ENCODE measurements at regions not wholly inside any gene's neighbourhood (a gene's known extent, or its start where the extent isn't known, plus 50 kb on each side); places are given as distances from the start of the nearest gene placed in this dataset.

GRCh38 chr4:138927072-138927471, 88.5 kb upstream of the NOCT start:
- TF ChIP-seq CSDC2 (CRISPR knock-in tag; IDR thresholded peaks at IDR 0.05) (no peak), TCF4 (CRISPR knock-in tag; IDR thresholded peaks at IDR 0.05; ENCODE audit: borderline replicate concordance) (no peak)
- peak; percentile 74 for ATAC-seq

DNA sequence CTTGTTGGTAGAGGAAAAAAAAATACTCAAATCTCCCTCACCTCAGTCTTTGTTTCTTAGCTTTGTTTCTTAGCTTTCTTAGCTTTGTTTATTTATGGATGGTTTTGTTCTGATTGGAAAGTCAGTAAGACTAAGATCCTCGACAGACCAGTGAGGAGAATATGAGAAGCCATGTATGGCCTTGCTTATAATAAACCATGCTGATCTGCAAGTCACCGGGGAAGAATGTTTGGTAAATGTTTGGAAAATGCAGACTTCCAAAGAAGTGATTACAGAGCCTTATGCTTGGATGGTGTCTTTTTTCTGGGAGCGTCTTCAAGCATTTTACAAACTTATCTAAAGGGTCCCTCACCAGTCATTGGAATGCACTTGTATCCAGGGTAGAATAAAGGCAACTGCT, 90.1 kb upstream of the NOCT start:
- ATAC-seq, result no peak
- no peak for TF ChIP-seq ZNF70 (CRISPR knock-in tag; IDR thresholded peaks at IDR 0.05)
- TF ChIP-seq TCF4 (CRISPR knock-in tag; IDR thresholded peaks at IDR 0.05; ENCODE audit: borderline replicate concordance), result no peak
- no peak for TF ChIP-seq ZC3H10 (CRISPR knock-in tag; IDR thresholded peaks at IDR 0.05)
- no peak for TF ChIP-seq POU6F1 (CRISPR knock-in tag; IDR thresholded peaks at IDR 0.05; ENCODE audit: borderline replicate concordance, low read depth)
- TF ChIP-seq CSDC2 (CRISPR knock-in tag; IDR thresholded peaks at IDR 0.05), result no peak

DNA sequence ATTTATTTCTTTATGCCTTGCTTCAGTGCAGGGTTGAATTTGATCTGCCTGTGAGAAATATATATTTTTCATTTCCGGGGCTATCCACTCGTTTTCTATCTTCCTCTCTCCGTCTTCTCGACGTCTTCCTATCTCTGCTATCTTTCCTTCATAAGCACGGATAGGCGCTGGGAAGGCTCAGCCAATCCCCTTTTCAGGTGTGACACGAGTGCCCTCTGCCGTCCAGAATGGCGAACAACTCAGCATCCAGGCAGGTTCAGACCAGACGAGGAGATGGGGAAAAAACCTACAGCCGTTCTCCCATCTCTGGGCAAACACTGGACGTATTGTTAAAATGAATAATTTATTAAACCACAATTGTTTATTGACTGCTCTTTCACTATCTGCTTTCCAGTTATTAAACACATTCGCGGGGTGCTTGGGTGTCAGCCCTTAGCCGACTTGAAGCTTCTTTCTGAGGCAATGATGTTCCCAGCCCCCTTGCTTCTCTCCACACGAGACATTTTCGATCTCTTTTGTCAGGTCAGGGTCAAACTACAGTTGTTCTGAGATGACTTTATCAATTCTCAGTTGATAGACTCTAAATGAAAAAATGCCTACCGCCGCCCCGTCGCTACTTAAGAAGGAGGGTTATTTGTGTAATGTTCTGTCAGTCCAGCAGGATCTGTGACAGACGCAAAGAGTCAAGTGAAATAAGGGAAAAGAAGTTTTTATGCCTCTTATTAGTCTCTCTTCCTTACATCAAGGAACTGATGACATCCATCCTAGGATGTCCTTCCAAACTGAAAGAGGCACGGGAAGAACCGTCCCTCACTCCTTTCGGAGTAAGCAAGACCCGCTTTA, 96.3 kb upstream of the NOCT start:
- TF ChIP-seq ZFP30 (CRISPR knock-in tag; IDR thresholded peaks at IDR 0.05), result no peak
- TF ChIP-seq BACH2 (CRISPR knock-in tag; IDR thresholded peaks at IDR 0.05; ENCODE audit: borderline replicate concordance), result no peak
- TF ChIP-seq ZNF70 (CRISPR knock-in tag; IDR thresholded peaks at IDR 0.05), result no peak
- TF ChIP-seq TCF4 (CRISPR knock-in tag; IDR thresholded peaks at IDR 0.05; ENCODE audit: borderline replicate concordance), result no peak
- peak; percentile 100 for ATAC-seq

DNA sequence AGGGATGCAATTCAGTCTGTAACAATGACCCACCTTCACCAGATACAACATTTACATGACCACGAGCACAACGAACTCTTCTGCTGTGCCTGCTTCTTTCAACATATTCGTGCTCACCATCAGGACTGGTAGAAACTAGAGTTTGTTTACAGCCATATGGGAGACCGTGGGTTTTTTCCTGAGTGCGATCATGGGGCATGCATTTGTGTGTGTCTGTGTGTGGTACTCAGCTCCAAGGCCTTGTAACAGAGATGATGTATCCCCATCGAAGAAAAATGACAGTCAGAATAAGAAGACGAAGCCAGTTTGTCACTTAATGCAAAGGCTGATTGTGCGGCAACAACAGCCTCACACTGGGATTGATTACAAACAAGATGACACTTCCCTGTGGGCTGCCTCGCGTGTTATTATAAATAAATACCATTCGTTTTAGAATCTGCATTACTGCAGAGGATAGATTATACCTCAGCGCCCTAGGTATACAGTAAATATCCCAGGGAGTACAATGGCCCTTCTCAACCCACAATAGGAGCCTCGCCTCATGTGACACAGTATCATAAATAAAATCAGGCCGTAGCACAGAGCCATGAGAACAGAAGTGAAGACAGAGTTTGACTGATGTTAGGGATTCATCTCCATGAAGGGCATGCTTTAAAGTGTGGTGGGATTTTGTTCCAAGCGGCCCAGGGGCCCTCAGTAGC, 97.3 kb upstream of the NOCT start:
- no peak for ATAC-seq
- TF ChIP-seq ARNTL (CRISPR knock-in tag; IDR thresholded peaks at IDR 0.05; ENCODE audit: borderline replicate concordance, low read depth) (no peak), GLIS3 (CRISPR knock-in tag; IDR thresholded peaks at IDR 0.05) (no peak), ESRRG (CRISPR knock-in tag; IDR thresholded peaks at IDR 0.05) (no peak), RARB (CRISPR knock-in tag; IDR thresholded peaks at IDR 0.05) (no peak), OSR1 (CRISPR knock-in tag; IDR thresholded peaks at IDR 0.05) (no peak)

DNA sequence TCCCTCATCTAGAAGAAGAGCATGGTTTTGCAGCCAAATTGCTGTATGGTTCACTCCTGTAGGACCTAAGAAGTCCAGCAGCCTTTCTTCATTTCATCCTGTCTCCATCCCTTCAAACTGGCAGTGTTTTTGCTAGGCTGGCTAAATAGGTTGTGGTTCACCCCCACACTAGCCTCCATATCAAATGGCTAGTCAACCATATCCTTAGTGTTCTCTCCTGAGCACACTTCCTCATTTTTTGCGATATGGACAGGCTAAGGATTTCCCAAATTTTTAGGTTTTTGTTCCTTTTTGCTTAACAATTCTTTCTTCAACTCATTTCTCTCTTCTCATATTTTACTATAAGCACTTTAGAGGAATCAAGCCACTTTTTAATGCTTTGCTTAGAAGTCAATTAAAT, 98.8 kb upstream of the NOCT start:
- TF ChIP-seq BACH2 (CRISPR knock-in tag; IDR thresholded peaks at IDR 0.05; ENCODE audit: borderline replicate concordance) (no peak), SNAI2 (CRISPR knock-in tag; IDR thresholded peaks at IDR 0.05) (no peak)

DNA sequence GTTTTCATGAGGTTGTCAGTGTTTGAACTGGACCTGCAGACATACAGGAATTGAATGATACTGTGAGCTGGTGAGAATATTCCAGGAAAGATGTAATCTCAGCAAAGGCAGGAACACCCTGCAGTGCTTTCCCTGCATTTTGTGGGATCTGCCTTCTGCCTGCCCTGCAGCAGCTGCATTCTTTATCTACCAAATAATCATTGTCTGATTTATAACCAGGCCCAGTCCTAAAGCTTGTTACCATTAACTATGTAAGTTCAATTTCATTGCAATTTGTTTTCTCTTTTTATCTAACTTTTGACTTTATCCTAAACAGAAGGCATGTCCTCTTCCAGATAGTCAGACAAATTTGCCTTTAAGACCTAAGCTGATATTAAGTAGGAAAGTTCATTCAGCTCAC, 99.8 kb upstream of the NOCT start:
- TF ChIP-seq TOX (CRISPR knock-in tag; IDR thresholded peaks at IDR 0.05; ENCODE audit: borderline replicate concordance) (no peak), CSDC2 (CRISPR knock-in tag; IDR thresholded peaks at IDR 0.05) (no peak), ZNF8 (CRISPR knock-in tag; IDR thresholded peaks at IDR 0.05) (no peak), TCF4 (CRISPR knock-in tag; IDR thresholded peaks at IDR 0.05; ENCODE audit: borderline replicate concordance) (peak; percentile 62), ZFP30 (CRISPR knock-in tag; IDR thresholded peaks at IDR 0.05) (no peak), ZFP3 (CRISPR knock-in tag; IDR thresholded peaks at IDR 0.05) (no peak)
- no peak for ATAC-seq

More for the DNA sequence above, 98.8 kb upstream of the NOCT start:
- ATAC-seq, result no peak

DNA sequence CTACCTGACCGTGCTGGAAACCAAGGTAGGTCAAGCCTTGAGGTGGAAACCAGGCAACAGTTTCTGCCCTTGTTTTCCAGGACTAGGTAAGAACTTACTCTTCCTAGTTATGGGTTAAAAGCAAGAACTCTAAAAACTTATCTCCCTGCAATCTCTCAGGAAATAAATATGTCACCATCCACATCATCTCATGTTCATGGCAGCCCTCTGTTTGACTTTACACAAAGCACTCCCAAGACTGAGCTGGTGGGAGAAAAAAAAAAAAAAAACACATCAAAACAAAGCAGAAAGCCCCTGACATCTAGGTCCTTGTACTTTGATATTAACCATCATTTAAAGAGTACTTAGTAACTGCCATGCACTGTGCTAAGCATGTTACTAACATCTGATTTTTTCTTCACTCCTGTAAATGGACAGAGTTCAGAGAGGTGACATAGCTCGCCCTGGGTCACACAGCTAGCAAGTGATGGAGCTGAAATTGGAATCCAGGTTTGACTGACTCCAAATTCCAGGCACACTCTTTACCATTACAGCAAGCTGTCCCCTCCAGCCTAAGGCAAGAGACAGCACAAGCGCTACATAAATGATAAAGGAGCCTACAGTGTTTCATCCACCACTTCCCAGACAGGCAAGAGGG, 102.8 kb upstream of the NOCT start:
- no peak for ATAC-seq
- TF ChIP-seq BACH2 (CRISPR knock-in tag; IDR thresholded peaks at IDR 0.05; ENCODE audit: borderline replicate concordance) (no peak), POU6F1 (CRISPR knock-in tag; IDR thresholded peaks at IDR 0.05; ENCODE audit: borderline replicate concordance, low read depth) (no peak), SNAI2 (CRISPR knock-in tag; IDR thresholded peaks at IDR 0.05) (no peak), ZC3H10 (CRISPR knock-in tag; IDR thresholded peaks at IDR 0.05) (no peak)

All from SK-N-SH treated with all-trans-retinoic acid at 6 μM for 48 hours (cell line).